ENCODE measurements at regions not wholly inside any gene's neighbourhood (a gene's known extent, or its start where the extent isn't known, plus 50 kb on each side); places are given as distances from the start of the nearest gene placed in this dataset.

- TF ChIP-seq, protein P1, sequence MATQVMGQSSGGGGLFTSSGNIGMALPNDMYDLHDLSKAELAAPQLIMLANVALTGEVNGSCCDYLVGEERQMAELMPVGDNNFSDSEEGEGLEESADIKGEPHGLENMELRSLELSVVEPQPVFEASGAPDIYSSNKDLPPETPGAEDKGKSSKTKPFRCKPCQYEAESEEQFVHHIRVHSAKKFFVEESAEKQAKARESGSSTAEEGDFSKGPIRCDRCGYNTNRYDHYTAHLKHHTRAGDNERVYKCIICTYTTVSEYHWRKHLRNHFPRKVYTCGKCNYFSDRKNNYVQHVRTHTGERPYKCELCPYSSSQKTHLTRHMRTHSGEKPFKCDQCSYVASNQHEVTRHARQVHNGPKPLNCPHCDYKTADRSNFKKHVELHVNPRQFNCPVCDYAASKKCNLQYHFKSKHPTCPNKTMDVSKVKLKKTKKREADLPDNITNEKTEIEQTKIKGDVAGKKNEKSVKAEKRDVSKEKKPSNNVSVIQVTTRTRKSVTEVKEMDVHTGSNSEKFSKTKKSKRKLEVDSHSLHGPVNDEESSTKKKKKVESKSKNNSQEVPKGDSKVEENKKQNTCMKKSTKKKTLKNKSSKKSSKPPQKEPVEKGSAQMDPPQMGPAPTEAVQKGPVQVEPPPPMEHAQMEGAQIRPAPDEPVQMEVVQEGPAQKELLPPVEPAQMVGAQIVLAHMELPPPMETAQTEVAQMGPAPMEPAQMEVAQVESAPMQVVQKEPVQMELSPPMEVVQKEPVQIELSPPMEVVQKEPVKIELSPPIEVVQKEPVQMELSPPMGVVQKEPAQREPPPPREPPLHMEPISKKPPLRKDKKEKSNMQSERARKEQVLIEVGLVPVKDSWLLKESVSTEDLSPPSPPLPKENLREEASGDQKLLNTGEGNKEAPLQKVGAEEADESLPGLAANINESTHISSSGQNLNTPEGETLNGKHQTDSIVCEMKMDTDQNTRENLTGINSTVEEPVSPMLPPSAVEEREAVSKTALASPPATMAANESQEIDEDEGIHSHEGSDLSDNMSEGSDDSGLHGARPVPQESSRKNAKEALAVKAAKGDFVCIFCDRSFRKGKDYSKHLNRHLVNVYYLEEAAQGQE (IDR thresholded peaks at IDR 0.05; ENCODE audit: insufficient replicate concordance, low read depth): no peak
- TF ChIP-seq, protein P2, sequence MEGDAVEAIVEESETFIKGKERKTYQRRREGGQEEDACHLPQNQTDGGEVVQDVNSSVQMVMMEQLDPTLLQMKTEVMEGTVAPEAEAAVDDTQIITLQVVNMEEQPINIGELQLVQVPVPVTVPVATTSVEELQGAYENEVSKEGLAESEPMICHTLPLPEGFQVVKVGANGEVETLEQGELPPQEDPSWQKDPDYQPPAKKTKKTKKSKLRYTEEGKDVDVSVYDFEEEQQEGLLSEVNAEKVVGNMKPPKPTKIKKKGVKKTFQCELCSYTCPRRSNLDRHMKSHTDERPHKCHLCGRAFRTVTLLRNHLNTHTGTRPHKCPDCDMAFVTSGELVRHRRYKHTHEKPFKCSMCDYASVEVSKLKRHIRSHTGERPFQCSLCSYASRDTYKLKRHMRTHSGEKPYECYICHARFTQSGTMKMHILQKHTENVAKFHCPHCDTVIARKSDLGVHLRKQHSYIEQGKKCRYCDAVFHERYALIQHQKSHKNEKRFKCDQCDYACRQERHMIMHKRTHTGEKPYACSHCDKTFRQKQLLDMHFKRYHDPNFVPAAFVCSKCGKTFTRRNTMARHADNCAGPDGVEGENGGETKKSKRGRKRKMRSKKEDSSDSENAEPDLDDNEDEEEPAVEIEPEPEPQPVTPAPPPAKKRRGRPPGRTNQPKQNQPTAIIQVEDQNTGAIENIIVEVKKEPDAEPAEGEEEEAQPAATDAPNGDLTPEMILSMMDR (IDR thresholded peaks at IDR 0.05; ENCODE audit: insufficient read depth, low read length): no peak
- TF ChIP-seq GABPA (IDR thresholded peaks at IDR 0.05; ENCODE audit: low read depth) (no peak), SPI1 (IDR thresholded peaks at IDR 0.05; ENCODE audit: borderline replicate concordance, low read depth) (no peak), POLR2AphosphoS5 (IDR thresholded peaks at IDR 0.05; ENCODE audit: low read depth) (no peak)
Measured at GRCh38 chr1:80064524-80064923, 1058.0 kb upstream of the ADGRL4 start.
